HG02840 (cell line): ENCODE measurements at regions not wholly inside any gene's neighbourhood (a gene's known extent, or its start where the extent isn't known, plus 50 kb on each side); places are given as distances from the start of the nearest gene placed in this dataset.

Source experiments
- ATAC-seq: cut with Tn5 transposase; IDR thresholded peaks from one replicate; pipeline ENCODE4 v1.9.1; 2021; ENCODE audit warnings: mild to moderate bottlenecking, moderate library complexity, moderate number of reproducible peaks; ENCODE audit not compliant: unreplicated experiment, low FRiP score

DNA sequence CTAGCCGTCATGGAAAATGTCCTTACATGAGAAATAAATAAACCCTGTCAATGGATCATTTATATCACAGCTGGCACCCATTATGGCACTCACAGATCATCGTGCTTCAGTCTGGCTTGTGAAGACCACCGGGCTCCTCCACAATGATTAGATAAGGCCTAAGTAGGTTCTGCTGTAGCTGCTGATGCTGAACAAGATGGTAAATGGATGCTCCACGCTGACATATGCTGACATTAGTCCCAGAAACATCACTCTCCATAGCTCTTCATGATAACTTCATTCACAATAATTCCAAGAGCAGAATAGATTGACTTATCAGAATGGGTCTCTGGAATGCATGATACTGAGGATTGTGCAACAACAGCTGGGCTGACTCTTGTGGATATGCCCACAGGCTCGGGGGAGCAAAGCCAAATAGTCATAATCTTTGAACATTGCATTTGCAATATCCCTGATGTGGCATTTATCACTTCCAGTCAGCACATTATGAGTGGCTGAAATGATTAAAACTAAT lies 63.8 kb upstream of the RXFP2 start:
- ATAC-seq: no peak

DNA sequence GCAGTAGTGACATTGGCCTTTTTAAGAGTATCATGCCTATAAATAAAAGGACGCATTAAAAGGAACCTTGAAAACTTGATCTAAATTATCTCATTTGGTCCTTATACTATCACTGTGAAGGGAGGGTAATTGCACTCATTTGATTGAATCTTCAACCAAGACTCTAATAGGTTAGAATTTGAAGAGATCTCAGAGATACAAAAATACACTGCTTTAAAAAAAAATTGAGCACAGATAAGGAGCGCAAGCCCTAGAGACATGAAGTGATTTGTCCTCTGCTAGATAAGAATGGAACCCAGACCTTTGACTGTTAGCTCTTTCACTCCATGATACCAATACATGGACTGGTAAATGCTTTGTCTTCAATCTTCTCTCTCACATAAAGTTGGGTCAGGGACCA lies 58.2 kb upstream of the RXFP2 start:
- ATAC-seq: no peak

DNA sequence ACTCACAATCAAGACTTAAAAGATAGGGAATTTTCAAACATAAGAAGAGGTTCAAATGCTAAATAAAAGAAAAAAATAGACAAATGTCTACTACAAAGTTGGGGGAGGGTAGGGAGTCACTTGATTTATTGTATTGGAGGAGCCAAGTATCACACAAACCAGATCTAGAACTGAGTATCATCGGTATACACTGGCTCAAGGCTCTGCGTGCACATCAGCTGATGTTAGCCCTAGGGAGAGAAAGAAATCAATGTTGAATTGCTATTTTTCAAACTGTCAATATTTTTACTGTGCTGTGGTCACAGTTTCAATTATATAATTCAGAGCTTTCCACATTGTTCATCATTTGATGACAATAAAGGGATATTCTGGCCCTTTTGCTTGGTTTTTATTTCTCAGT lies 54.9 kb upstream of the RXFP2 start:
- ATAC-seq: no peak

DNA sequence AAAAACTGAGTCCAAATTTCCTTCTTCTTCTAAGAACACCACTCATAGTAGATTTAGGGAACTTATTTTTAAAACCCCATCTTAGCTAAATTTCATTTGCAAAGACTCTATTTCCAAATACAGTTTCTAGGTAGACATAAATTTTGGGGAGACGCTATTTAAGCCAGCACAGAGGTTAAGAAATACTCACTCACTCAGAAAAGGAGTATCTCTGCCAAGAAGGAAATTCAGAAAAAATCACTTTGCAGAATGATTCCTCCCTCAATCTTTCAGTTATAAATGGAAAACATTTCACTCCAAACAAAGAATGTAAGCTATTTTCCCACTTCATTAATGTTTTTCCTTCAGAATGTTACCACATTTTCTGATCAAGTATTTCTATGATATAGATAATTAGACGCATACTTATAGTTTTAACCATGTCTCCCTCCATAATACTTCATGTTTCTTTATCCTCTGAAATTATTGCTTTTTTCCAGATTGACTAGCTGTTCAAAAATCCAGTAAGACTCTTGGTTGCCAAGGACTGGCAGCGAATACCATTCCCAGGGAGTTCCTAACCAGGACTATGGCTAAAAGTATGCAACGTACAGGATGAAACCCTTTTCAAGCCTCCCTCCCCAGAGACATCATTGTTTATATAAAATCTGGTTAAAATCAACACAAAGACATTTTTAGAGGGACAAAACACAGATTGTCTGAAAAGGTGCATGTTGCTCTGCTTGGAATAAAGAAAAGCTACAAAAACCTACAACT lies 52.5 kb upstream of the RXFP2 start:
- no peak for ATAC-seq
